GM18502 (cell line): ENCODE measurements at regions not wholly inside any gene's neighbourhood (a gene's known extent, or its start where the extent isn't known, plus 50 kb on each side); places are given as distances from the start of the nearest gene placed in this dataset.

Experiments used
- ATAC-seq: cut with Tn5 transposase; IDR thresholded peaks from one replicate; pipeline ENCODE4 v1.9.1; 2021; ENCODE audit warnings: mild to moderate bottlenecking; ENCODE audit not compliant: unreplicated experiment, poor library complexity

GRCh38 chr3:189100866-189101265 is 70.9 kb upstream of the TPRG1 start:
- ATAC-seq = no peak

DNA sequence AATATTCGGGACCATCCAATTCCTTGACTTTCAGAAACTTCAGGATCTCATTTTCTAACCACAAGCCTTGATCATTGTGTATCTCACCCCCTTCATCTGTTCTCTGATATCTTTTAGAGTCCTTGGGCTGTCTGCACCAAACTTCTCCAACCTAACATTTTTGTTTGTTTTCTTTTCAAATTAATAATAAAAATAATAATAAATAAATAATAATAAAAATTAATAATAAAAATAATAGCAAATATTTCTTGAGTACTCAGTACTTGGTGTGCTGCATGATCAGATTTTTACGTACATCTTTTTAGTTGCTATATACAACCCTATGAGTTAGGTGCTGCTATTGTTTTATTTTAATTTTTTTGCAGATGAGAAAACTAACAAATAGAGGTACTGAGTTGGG is 70.2 kb upstream of the TPRG1 start:
- ATAC-seq = no peak

GRCh38 chr3:189103208-189103607 is 68.6 kb upstream of the TPRG1 start:
- ATAC-seq = no peak

DNA sequence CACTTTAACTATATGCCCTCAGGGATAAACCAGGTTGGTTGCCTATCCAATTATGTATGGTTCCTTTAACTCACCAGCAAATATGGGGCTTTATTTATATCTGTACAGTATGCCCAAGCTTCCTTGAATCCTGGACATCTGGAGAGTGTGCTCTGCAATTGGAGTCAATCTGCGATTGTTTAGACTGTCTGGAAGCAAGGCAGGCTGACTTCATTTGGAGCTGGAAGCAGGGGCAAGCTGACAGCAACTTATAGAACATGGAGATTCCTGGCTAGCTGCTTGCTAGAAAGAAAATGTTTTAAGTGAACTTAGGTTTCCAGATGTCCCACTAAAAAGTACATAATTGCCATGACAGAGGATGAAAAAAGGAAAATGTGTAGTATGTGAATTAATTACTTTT is 63.7 kb upstream of the TPRG1 start:
- no peak for ATAC-seq

DNA sequence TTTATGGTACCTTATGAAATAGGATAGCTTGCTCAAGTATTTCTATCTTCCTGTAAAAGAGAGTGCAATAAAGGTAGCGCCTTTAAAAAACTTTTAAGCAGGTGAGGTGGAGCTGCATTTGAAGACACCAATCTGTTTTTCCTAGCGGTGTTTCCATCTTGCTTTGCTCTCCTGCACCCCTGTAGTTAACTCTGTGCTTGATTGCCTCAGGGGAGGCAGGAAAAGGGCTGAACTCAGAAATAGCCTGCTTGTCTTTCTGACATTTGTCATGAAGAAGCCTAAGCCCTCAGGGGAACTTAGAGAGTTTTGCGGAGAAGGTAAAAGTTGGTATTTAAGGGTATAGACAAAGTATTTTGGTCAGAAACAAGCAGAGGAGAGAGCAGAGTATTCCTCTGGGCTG is 63.0 kb upstream of the TPRG1 start:
- ATAC-seq = no peak

DNA sequence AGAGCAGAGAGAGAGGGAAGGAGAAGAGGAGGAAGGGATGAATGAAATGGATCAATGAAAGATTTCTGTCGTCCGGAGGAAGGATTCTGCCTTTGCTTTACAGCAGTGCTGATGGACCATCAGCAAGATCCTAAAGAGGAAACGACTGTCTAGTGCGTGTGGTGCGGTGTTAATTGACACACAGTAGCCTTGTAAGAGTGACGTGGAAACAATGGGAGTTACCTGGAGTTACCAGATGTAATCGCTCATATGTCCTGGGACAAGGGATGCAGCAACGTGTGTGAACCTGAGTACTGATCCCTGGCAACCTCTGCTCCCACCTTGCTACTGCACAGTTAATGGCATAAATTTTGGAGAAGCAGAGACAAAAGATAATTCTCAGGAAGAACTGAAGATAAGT is 62.6 kb upstream of the TPRG1 start:
- ATAC-seq = no peak

- ATAC-seq = no peak
These were observed 54.7 kb upstream of the TPRG1 start for GRCh38 chr3:189117087-189117486.

DNA sequence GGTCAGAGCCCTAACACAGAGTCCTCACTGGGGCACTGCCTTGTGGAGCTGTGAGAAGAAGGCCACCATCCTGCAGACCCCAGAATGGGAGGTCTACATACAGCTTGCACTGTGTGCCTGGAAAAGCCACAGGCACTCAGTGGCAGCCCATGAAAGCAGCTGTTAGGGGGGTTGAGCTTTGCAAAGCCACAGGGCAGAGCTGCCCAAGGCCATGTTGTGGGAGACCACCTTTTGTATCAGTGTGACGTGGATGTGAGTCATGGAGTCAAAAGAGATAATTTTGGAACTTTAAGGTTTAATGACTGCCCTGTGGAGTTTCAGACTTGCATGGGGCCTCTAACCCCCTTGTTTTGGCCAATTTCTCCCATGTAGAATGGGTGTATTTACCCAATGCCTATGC is 52.9 kb upstream of the TPRG1 start:
- ATAC-seq = no peak

DNA sequence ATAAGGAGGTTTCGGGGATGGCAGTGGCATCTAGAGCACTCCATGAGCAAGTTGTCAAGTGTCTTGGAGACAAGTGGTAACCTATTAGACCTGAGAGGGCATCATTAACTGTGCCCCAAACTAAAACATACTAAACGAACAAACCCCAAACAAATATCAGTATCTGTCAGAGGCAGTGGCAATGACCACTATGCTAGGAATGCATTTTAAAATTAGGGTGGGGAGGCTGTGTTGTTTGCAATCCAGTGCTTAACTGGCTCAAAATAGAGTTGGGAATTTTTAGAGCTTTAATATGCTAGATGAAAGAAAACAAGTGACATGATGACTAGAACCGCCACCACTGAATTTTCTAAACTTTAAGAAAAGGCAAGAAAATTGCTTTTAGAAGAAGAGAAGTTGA is 51.8 kb upstream of the TPRG1 start:
- ATAC-seq = no peak

- no peak for ATAC-seq
These were observed 50.7 kb upstream of the TPRG1 start for GRCh38 chr3:189121092-189121491.
